ENCODE measurements at regions not wholly inside any gene's neighbourhood (a gene's known extent, or its start where the extent isn't known, plus 50 kb on each side); places are given as distances from the start of the nearest gene placed in this dataset.

GRCh38 chr4:162341533-162341932 lies 177.7 kb upstream of the FSTL5 start:
- H3K27ac ChIP-seq = no peak overlapping the region
- FAIRE-seq (no peak), ATAC-seq (no peak), DNase-seq (ENCODE audit: low read depth in 1 of 2, low spot score in 1 of 2) (no peak)
- no peak for TF ChIP-seq HEYL (CRISPR knock-in tag; IDR thresholded peaks at IDR 0.05)
- no peak for TF ChIP-seq RARB (CRISPR knock-in tag; IDR thresholded peaks at IDR 0.05)
- no peak for TF ChIP-seq MYC (IDR thresholded peaks at IDR 0.05; ENCODE audit: borderline replicate concordance, low read length)
- no peak for TF ChIP-seq POLR2A (IDR thresholded peaks at IDR 0.05; ENCODE audit: low read length)
- TF ChIP-seq CHD2 (IDR thresholded peaks at IDR 0.05; ENCODE audit: low read length, partially characterized antibody) = no peak
- TF ChIP-seq EP300 (IDR thresholded peaks at IDR 0.05) = no peak
- TF ChIP-seq ELK1 (IDR thresholded peaks at IDR 0.05; ENCODE audit: low read depth, low read length) = no peak
- TF ChIP-seq CBX2 (IDR thresholded peaks at IDR 0.05; ENCODE audit: borderline replicate concordance, low read depth) = no peak
- no peak for TF ChIP-seq RCOR1 (IDR thresholded peaks at IDR 0.05; ENCODE audit: low read depth, low read length)
- no peak for TF ChIP-seq HOXB5 (CRISPR knock-in tag; IDR thresholded peaks at IDR 0.05)
- no peak for TF ChIP-seq ATOH8 (CRISPR knock-in tag; IDR thresholded peaks at IDR 0.05; ENCODE audit: low read depth)
- TF ChIP-seq CHD4 (IDR thresholded peaks at IDR 0.05; ENCODE audit: borderline replicate concordance) = no peak
- no peak for TF ChIP-seq NPAS2 (CRISPR knock-in tag; IDR thresholded peaks at IDR 0.05; ENCODE audit: borderline replicate concordance)
- no peak for TF ChIP-seq PBX3 (IDR thresholded peaks at IDR 0.05)
- H3K9me3 ChIP-seq = no peaks in the 10 kb centered on the region
- H3K4me3 ChIP-seq = no peak overlapping the region
- CTCF ChIA-PET = no interaction called here
- H3K4me2 ChIP-seq = no peak overlapping the region
- H3K4me1 ChIP-seq = no peaks in the 10 kb centered on the region
- POLR2A ChIA-PET = no interaction called here
- 27% methylated on average over 2 of the region's 2 CpGs for WGBS (ENCODE audit: missing lambda C conversion rate)

- no peak overlapping the region for H3K4me3 ChIP-seq
- CTCF ChIA-PET = no interaction called here
- ATAC-seq (no peak), FAIRE-seq (no peak), DNase-seq (ENCODE audit: low read depth in 1 of 2, low spot score in 1 of 2) (no peak)
- H3K27ac ChIP-seq = no peak overlapping the region
- H3K4me1 ChIP-seq = no peaks in the 10 kb centered on the region
- TF ChIP-seq CBX8 (IDR thresholded peaks at IDR 0.05) = no peak
- TF ChIP-seq CTCF (IDR thresholded peaks at IDR 0.05) = no peak
- no peak for TF ChIP-seq HMGXB4 (CRISPR knock-in tag; IDR thresholded peaks at IDR 0.05; ENCODE audit: borderline replicate concordance)
- no peak for TF ChIP-seq NPAS2 (CRISPR knock-in tag; IDR thresholded peaks at IDR 0.05; ENCODE audit: borderline replicate concordance)
- no peak for TF ChIP-seq JUN (IDR thresholded peaks at IDR 0.05)
- TF ChIP-seq POLR2A (IDR thresholded peaks at IDR 0.05; ENCODE audit: low read length) = no peak
- TF ChIP-seq PHF8 (IDR thresholded peaks at IDR 0.05; ENCODE audit: borderline replicate concordance, low read depth) = no peak
- no peak for TF ChIP-seq HDAC2 (IDR thresholded peaks at IDR 0.05)
- TF ChIP-seq HEYL (CRISPR knock-in tag; IDR thresholded peaks at IDR 0.05) = no peak
- TF ChIP-seq ZSCAN20 (CRISPR knock-in tag; IDR thresholded peaks at IDR 0.05) = no peak
- no peak for TF ChIP-seq CHD4 (IDR thresholded peaks at IDR 0.05; ENCODE audit: borderline replicate concordance)
- TF ChIP-seq TP53 (CRISPR knock-in tag; IDR thresholded peaks at IDR 0.05) = no peak
- TF ChIP-seq SREBF2 (IDR thresholded peaks at IDR 0.05) = no peak
- no peak for TF ChIP-seq RCOR1 (IDR thresholded peaks at IDR 0.05; ENCODE audit: low read depth, low read length)
- H3K4me2 ChIP-seq = no peak overlapping the region
- H3K9me3 ChIP-seq = no peaks in the 10 kb centered on the region
- WGBS (ENCODE audit: missing lambda C conversion rate) = 74% methylated on average over 3 of the region's 3 CpGs
- POLR2A ChIA-PET = no interaction called here
These were observed 160.1 kb upstream of the FSTL5 start for GRCh38 chr4:162323919-162324318.
